ENCODE measurements at regions not wholly inside any gene's neighbourhood (a gene's known extent, or its start where the extent isn't known, plus 50 kb on each side); places are given as distances from the start of the nearest gene placed in this dataset.

DNA sequence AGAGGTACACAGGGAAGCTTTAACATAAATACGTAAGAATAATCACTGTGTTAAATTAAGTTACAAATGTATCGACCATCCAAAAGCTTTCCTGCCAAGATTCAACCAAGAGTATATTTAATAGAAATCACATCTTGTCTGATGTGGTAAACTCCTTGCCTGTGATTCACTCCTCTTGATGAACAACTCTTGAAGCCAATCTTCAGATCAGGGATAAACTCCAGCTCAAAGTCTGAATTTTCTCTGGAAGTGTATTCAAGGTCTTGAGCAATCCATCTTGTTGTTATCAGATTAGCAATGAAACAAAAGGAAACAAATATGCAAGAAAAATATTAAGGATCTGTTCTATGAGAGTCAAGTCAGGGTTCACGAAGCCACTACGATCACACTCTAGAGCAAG, 170.0 kb upstream of the ADAMTS16 start:
- TF ChIP-seq, protein P1, sequence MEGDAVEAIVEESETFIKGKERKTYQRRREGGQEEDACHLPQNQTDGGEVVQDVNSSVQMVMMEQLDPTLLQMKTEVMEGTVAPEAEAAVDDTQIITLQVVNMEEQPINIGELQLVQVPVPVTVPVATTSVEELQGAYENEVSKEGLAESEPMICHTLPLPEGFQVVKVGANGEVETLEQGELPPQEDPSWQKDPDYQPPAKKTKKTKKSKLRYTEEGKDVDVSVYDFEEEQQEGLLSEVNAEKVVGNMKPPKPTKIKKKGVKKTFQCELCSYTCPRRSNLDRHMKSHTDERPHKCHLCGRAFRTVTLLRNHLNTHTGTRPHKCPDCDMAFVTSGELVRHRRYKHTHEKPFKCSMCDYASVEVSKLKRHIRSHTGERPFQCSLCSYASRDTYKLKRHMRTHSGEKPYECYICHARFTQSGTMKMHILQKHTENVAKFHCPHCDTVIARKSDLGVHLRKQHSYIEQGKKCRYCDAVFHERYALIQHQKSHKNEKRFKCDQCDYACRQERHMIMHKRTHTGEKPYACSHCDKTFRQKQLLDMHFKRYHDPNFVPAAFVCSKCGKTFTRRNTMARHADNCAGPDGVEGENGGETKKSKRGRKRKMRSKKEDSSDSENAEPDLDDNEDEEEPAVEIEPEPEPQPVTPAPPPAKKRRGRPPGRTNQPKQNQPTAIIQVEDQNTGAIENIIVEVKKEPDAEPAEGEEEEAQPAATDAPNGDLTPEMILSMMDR (IDR thresholded peaks at IDR 0.05; ENCODE audit: insufficient read depth, low read depth, low read length), result no peak
- no peak for TF ChIP-seq EZH2 (IDR thresholded peaks at IDR 0.05; ENCODE audit: insufficient read depth, low read length)
